Progenitor cell of endocrine pancreas (in vitro differentiated cells): ENCODE measurements at regions not wholly inside any gene's neighbourhood (a gene's known extent, or its start where the extent isn't known, plus 50 kb on each side); places are given as distances from the start of the nearest gene placed in this dataset.

Experiments used
- DNase-seq: peaks from one replicate; pipeline ENCODE4 v3.0.0; 2021; ENCODE audit warnings: low spot score; ENCODE audit not compliant: unreplicated experiment
- H3K27ac Mint-ChIP-seq: 2 replicates; pipeline ENCODE4 v1.8.0; 2021; ENCODE audit warnings: mild to moderate bottlenecking, moderate library complexity, mixed read lengths
- H3K27me3 Mint-ChIP-seq: 2 replicates; pipeline ENCODE4 v1.8.0; 2021; ENCODE audit warnings: mixed read lengths
- H3K36me3 Mint-ChIP-seq: 2 replicates; pipeline ENCODE4 v1.8.0; 2022; ENCODE audit warnings: mixed read lengths; ENCODE audit not compliant: insufficient read depth
- H3K4me1 Mint-ChIP-seq: 2 replicates; pipeline ENCODE4 v1.8.0; 2021; ENCODE audit warnings: low read depth, mixed read lengths
- H3K4me3 Mint-ChIP-seq: 2 replicates; pipeline ENCODE4 v1.8.0; 2021; ENCODE audit warnings: low read depth, mild to moderate bottlenecking, moderate library complexity, mixed read lengths
- H3K9me3 Mint-ChIP-seq: 2 replicates; pipeline ENCODE4 v1.8.0; 2021; ENCODE audit warnings: low read depth, mixed read lengths
- TF ChIP-seq, protein P1 (sequence below): fragments of 200-600 bp; sonication (generic); IDR thresholded peaks from one replicate; pipeline ENCODE4 v1.5.0; 2021; ENCODE audit warnings: antibody characterized with exemption, mild to moderate bottlenecking; ENCODE audit not compliant: unreplicated experiment

DNA sequence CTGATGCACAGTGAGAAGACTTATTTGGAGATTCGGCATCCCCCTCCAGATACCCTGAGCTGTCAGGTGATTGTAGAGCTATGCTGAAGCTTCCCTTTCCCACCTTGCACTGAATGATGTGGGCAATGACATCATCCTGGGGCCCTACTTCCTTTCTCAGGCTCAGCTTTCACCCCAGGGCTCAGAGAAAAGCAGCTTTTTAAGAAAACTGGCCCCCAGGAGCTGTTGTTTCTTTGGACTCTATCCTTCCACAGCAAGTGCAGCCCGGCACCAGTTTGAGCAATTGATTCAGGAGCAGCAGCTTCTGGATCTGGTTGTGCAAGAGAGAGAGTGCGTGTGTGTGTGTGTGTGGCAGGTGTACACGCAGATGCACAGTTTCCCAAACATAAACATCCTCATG, 251.3 kb downstream of the ANAPC1 start:
- peaks cover 5% of the 10 kb centered on the region for H3K36me3 Mint-ChIP-seq
- H3K4me3 Mint-ChIP-seq, result no peak overlapping the region
- TF ChIP-seq, protein P1, sequence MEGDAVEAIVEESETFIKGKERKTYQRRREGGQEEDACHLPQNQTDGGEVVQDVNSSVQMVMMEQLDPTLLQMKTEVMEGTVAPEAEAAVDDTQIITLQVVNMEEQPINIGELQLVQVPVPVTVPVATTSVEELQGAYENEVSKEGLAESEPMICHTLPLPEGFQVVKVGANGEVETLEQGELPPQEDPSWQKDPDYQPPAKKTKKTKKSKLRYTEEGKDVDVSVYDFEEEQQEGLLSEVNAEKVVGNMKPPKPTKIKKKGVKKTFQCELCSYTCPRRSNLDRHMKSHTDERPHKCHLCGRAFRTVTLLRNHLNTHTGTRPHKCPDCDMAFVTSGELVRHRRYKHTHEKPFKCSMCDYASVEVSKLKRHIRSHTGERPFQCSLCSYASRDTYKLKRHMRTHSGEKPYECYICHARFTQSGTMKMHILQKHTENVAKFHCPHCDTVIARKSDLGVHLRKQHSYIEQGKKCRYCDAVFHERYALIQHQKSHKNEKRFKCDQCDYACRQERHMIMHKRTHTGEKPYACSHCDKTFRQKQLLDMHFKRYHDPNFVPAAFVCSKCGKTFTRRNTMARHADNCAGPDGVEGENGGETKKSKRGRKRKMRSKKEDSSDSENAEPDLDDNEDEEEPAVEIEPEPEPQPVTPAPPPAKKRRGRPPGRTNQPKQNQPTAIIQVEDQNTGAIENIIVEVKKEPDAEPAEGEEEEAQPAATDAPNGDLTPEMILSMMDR, result no peak
- no peaks in the 10 kb centered on the region for H3K4me1 Mint-ChIP-seq
- no peak for DNase-seq
- no peaks in the 10 kb centered on the region for H3K27me3 Mint-ChIP-seq
- H3K27ac Mint-ChIP-seq, result peak overlapping the region; percentile 23
- peaks cover 28% of the 10 kb centered on the region for H3K9me3 Mint-ChIP-seq

DNA sequence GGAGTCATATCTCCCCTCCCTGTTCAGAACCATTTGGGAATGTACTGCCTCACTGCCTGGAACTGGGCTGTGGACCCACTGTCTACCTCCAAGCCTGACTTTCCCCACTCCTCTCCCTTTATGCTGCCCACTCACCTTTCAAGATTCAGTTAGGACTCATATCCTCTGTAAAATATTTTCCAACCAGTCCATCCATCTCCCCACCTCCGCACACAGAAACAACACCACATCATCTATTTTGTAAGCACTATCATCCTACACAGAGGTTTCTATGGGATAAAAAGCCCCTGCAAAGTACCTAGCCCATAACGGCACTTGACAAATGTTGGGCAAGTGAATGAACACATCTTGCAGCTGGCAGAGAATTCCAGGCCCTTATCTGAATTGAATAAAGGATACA, 250.8 kb downstream of the ANAPC1 start:
- H3K27ac Mint-ChIP-seq, result no peak overlapping the region

DNA sequence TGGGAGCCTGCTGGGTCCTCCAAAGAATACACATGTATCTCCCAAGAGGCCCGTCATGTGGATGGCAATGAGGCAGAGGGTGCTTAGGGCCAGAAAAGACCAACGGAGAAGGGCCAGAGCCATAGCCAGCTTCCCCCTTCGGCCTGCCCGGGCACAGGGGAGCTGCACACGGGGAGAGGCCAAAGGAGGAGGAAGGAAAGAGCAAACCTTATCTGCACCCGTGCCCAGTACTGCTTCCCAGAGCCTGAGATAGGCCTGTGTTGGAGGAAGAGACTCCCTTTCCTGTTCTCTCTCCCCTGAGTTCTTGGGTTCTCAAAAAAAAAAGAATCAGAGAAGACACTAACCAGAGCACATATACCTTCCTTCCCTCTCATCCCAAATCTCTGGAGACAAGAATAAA, 250.3 kb downstream of the ANAPC1 start:
- Mint-ChIP-seq H3K4me1 (no peaks in the 10 kb centered on the region), H3K27me3 (no peaks in the 10 kb centered on the region), H3K36me3 (peaks cover 5% of the 10 kb centered on the region), H3K27ac (no peak overlapping the region), H3K4me3 (no peak overlapping the region), H3K9me3 (peaks cover 24% of the 10 kb centered on the region)
- DNase-seq, result no peak
- TF ChIP-seq, protein P1, result no peak

More for the DNA sequence above, 250.8 kb downstream of the ANAPC1 start:
- H3K9me3 Mint-ChIP-seq, result peaks cover 29% of the 10 kb centered on the region
- H3K36me3 Mint-ChIP-seq, result peaks cover 5% of the 10 kb centered on the region
- TF ChIP-seq, protein P1, result no peak
- no peak overlapping the region for H3K4me3 Mint-ChIP-seq
- no peaks in the 10 kb centered on the region for H3K27me3 Mint-ChIP-seq
- H3K4me1 Mint-ChIP-seq, result no peaks in the 10 kb centered on the region
- no peak for DNase-seq

DNA sequence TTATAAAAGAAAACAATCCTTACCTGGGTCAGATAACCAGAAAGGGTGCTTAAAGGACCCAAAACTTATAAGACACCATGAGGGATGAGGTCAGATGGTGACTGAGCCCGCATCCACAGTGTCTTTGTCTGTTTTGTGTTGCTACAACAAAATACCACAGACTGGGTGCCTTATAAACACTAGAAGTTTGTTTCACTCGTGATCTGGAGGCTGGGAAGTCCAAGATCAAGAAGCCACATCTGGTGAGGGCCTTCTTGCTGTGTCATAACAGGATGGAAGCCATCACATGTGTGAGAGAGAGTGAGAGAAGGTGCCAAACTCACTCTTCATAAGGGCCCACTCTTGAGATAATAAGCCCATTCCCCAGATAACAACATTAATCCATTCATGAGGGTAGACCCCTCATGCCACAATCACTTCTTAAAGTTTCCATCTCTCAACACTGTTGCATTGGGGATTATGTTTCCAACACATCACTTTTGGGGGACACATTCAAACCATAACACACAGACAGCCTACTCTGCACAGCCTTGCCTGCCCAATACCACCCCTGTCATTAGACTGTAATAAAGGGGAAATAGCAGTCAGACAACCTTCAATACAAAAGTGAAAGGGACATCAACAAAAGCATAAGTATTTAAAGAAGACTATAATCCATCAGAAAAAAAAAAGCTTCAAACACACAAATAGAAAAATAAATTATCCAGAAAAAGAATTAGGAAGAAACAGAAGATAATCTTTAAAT, 249.8 kb downstream of the ANAPC1 start:
- no peak for DNase-seq
- TF ChIP-seq, protein P1, result no peak
- H3K27ac Mint-ChIP-seq, result no peak overlapping the region
- peaks cover 20% of the 10 kb centered on the region for H3K9me3 Mint-ChIP-seq
- peaks cover 2% of the 10 kb centered on the region for H3K36me3 Mint-ChIP-seq
- no peaks in the 10 kb centered on the region for H3K27me3 Mint-ChIP-seq
- no peak overlapping the region for H3K4me3 Mint-ChIP-seq
- no peaks in the 10 kb centered on the region for H3K4me1 Mint-ChIP-seq

DNA sequence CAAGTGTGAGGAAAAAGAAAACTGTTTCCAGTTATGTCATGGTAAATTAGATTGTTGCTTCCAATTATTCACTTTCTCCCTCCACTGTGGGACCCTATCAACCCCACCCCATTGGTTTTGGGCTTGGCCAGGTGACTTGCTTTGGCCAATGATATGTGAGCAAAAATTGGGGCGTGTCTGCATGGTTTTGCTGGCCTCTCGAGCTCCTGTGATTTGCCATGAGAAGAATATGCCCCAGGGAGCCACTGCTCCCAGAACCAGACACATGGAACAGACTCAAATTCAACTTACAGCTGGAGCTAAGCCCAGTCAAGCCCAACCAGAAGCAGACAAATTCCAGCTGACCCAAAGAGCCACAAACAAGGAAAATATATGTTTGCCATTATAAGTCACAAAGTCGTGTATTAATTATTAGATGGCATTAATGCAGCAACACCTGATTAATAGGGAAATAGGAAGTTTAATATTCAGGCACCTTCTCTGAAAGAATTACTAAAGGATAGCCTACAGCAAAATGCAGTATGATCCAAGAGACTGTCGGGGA, 248.9 kb downstream of the ANAPC1 start:
- H3K4me1 Mint-ChIP-seq, result no peaks in the 10 kb centered on the region
- H3K27ac Mint-ChIP-seq, result no peak overlapping the region
- H3K4me3 Mint-ChIP-seq, result no peak overlapping the region
- no peak for DNase-seq
- H3K36me3 Mint-ChIP-seq, result peaks cover 2% of the 10 kb centered on the region
- peaks cover 15% of the 10 kb centered on the region for H3K9me3 Mint-ChIP-seq
- TF ChIP-seq, protein P1, result no peak
- no peaks in the 10 kb centered on the region for H3K27me3 Mint-ChIP-seq
